Stimulated activated CD4-positive, alpha-beta T cell treated with anti-CD3 and anti-CD28 coated beads, Interleukin-15, amount 100 ng/mL, for 48 hours (primary cell): ENCODE measurements at regions not wholly inside any gene's neighbourhood (a gene's known extent, or its start where the extent isn't known, plus 50 kb on each side); places are given as distances from the start of the nearest gene placed in this dataset.

ENCODE experiments used
- DNase-seq, 2 donors: peaks; one replicate each; pipeline ENCODE4 v3.0.0-alpha.2; 2020; ENCODE audit warnings: low read depth in 2 of 2

- no peak for DNase-seq
These were observed 139.2 kb upstream of the EOMES start for GRCh38 chr3:27861046-27862036.

- no peak for DNase-seq
These were observed 143.6 kb upstream of the EOMES start for GRCh38 chr3:27865731-27866130.

GRCh38 chr3:27869152-27869551 is 147.0 kb upstream of the EOMES start:
- no peak for DNase-seq

- no peak for DNase-seq
These were observed 155.2 kb upstream of the EOMES start for GRCh38 chr3:27877061-27878013.

- DNase-seq, result no peak
These were observed 155.9 kb upstream of the EOMES start for GRCh38 chr3:27878014-27878383.

GRCh38 chr3:27880969-27881892 is 159.1 kb upstream of the EOMES start:
- DNase-seq, result no peak

GRCh38 chr3:27883266-27883665 is 161.1 kb upstream of the EOMES start:
- no peak for DNase-seq

- no peak for DNase-seq
These were observed 163.5 kb upstream of the EOMES start for GRCh38 chr3:27885641-27886040.

GRCh38 chr3:27888562-27888961 is 166.4 kb upstream of the EOMES start:
- DNase-seq, result no peak

GRCh38 chr3:27889745-27890144 is 167.6 kb upstream of the EOMES start:
- DNase-seq, result no peak

GRCh38 chr3:27900316-27900715 is 178.2 kb upstream of the EOMES start:
- DNase-seq, result no peak

- no peak for DNase-seq
These were observed 181.3 kb upstream of the EOMES start for GRCh38 chr3:27903446-27903845.

GRCh38 chr3:27905625-27906024 is 183.5 kb upstream of the EOMES start:
- no peak for DNase-seq

GRCh38 chr3:27907148-27907547 is 185.0 kb upstream of the EOMES start:
- DNase-seq, result no peak

- DNase-seq, result no peak
These were observed 185.8 kb upstream of the EOMES start for GRCh38 chr3:27907929-27908328.

- DNase-seq, result no peak
These were observed 188.3 kb upstream of the EOMES start for GRCh38 chr3:27910456-27910855.

GRCh38 chr3:27914199-27914598 is 192.1 kb upstream of the EOMES start:
- no peak for DNase-seq

- no peak for DNase-seq
These were observed 201.4 kb upstream of the EOMES start for GRCh38 chr3:27923349-27924068.

GRCh38 chr3:27927882-27928281 is 205.8 kb upstream of the EOMES start:
- DNase-seq, result no peak

- no peak for DNase-seq
These were observed 208.0 kb upstream of the EOMES start for GRCh38 chr3:27930052-27930602.
